HG03342 (cell line): ENCODE measurements at regions not wholly inside any gene's neighbourhood (a gene's known extent, or its start where the extent isn't known, plus 50 kb on each side); places are given as distances from the start of the nearest gene placed in this dataset.
"Not testable (repeated sequence)": the region's sequence is repeated elsewhere in the genome, so short reads cannot be mapped to it uniquely, and the experiment has no call there.

Experiments
- ATAC-seq: cut with Tn5 transposase; IDR thresholded peaks from one replicate; pipeline ENCODE4 v1.9.1; 2021; ENCODE audit warnings: mild to moderate bottlenecking, moderate library complexity; ENCODE audit not compliant: unreplicated experiment

- not testable (repeated sequence) for ATAC-seq
These were observed 106.0 kb upstream of the CADM1 start for GRCh38 chr11:115610234-115610633.

DNA sequence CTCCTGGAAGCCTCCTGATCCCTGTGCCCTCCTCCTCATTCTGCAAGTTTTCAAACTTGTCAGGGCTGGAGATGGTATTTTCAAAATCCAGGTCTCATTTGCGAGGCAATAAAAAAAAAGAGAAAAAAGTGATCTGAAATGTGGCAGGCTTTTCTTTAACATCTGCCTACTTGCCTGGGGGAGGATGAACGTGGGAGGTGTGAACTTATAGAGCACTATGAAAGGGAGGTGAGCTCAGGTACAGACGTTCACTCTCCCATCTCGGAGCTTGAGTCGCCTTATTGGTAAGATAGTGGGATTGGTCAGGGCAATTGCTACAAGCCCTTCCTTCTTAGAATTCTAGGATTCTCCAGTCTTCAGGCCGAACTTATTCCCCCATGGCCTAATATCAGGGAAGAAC is 104.8 kb upstream of the CADM1 start:
- no peak for ATAC-seq

- ATAC-seq, result no peak
These were observed 103.5 kb upstream of the CADM1 start for GRCh38 chr11:115607621-115608221.

DNA sequence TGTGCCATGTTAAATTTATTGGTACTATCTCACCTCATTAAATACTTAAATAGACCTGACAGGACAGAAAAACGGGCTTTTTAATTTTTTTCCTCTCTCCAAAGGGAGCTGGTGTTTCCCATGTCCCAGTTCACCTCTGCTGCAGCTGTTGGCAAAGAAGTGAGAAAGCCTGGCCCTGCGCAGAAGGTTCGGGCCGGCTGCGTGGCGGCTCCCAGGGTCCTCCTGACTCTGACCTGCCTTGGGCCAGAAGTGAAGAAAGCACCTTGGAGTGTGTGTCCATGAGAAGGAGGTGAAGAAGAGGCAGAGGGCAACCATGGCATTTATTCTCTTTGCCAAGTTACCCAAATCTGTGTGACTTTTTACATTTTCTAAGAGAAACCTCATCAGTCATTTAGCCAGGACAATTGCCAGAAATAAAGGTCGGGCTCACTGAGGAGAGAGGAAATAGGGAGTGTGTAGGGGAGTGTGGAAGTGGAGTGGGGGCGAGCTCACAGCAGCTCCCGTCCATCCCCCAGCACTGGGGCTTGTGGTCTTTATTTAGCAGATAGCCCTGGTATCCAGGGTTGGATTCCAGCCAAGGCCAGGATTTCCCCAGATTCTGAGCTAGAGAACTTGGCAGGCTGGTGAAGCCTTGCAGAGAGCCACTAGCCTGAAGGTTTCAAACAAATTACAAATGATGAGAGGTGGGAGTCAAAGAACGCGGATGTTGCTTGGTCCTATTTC is 102.4 kb upstream of the CADM1 start:
- no peak for ATAC-seq

GRCh38 chr11:115605871-115606497 is 101.8 kb upstream of the CADM1 start:
- ATAC-seq, result no peak

- ATAC-seq, result not testable (repeated sequence)
These were observed 101.2 kb upstream of the CADM1 start for GRCh38 chr11:115605397-115605796.

DNA sequence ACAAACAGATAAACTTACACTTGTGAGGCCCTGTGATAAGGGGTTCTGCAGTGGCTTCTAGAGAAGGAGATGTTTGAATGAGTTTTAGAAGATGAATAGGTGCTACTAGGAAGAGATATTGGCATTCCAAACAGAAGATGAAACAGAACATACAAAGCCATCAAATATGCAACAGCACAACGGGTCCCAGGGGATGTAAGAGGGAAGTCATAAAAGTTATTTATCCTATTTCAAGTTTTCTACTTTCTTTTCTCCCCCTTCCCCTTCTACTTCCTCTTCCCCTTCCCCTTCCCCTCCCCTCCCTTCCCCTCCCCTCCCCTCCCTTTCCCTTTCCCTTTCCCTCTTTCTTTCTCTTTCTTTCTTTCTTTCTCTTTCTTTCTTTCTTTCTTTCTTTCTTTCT is 94.9 kb upstream of the CADM1 start:
- no peak for ATAC-seq

GRCh38 chr11:115598257-115598901 is 94.2 kb upstream of the CADM1 start:
- no peak for ATAC-seq

DNA sequence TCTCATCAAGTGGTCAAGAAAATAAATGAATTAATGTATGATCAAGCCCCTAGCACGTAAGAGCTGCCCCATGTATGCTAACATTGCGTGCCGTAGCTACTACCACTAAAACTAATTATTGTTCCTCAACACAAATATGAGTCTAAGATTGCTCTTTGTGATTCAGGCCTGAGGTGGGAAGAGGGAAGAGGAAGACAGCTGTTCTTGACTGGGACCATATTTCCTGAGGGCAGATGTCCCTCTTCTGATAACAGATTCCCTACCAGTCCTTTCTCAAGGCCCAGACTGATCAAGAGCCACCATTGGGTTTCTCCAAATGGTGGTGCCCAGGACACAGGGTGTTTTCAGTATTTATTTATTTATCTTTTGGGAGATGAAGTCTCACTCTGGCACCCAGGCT is 87.2 kb upstream of the CADM1 start:
- ATAC-seq, result no peak

- no peak for ATAC-seq
These were observed 86.0 kb upstream of the CADM1 start for GRCh38 chr11:115590254-115590653.

DNA sequence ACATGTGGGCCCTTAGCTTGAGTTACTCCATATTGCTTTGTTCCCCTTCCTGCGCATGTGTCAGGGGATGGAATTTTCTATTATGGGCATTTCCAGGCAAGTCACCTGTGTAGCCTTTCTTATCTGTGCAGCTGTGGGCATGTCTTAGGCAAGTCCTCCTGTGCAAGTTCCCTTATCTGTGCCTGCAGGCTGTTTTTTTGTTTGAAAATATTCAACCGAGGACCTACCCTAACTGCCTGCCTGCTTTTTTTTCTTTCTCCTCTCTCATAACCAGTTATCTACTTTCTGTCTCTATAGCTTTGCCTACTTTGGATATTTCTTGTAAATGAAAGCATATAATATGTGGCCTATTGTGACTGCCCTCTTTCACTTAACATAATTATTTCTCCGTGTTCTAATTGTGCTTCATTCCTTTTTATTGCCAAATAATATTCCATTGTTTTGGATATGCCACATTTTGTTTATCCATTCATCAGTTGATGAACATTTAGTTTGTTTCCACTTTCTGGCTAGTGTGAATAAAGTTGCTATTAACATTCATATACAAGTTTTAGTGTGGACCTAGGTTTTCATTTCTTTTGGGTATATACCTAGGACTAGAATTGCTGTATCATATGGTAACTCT is 83.6 kb upstream of the CADM1 start:
- ATAC-seq, result no peak

DNA sequence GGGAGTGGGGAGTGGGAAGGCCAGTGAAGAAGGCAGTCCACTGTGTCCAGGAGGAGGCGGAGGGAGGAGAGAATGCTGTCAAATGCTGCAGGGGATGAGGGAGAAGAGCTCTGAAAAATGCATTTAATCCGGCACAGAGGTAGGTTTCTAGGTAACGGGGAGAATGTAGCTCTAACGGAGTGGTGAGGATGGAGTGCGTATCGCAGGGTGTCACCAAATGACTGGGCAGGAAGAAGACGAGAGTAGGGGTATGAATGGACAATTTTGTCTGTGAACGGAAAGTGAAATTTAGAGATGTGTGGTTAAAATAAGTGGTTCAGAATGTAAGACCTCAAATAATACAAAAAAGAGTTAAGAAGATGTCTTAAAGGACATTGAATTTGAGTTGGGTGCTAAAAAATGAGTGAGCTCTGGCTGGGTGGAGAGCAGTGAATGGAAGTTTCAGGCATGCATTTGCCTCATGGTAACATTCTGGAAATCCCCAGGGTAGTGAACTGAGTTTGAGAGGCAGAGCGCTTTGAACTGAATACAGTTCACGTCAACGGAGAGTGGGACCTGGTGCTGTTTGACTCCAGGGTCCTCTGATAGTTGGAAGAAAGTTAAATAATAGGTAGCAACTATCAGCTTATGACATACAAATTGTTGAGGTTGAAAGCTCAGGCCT is 81.3 kb upstream of the CADM1 start:
- no peak for ATAC-seq

- no peak for ATAC-seq
These were observed 77.8 kb upstream of the CADM1 start for GRCh38 chr11:115581871-115582639.

GRCh38 chr11:115580927-115581680 is 76.9 kb upstream of the CADM1 start:
- no peak for ATAC-seq

- no peak for ATAC-seq
These were observed 76.2 kb upstream of the CADM1 start for GRCh38 chr11:115580416-115580815.

DNA sequence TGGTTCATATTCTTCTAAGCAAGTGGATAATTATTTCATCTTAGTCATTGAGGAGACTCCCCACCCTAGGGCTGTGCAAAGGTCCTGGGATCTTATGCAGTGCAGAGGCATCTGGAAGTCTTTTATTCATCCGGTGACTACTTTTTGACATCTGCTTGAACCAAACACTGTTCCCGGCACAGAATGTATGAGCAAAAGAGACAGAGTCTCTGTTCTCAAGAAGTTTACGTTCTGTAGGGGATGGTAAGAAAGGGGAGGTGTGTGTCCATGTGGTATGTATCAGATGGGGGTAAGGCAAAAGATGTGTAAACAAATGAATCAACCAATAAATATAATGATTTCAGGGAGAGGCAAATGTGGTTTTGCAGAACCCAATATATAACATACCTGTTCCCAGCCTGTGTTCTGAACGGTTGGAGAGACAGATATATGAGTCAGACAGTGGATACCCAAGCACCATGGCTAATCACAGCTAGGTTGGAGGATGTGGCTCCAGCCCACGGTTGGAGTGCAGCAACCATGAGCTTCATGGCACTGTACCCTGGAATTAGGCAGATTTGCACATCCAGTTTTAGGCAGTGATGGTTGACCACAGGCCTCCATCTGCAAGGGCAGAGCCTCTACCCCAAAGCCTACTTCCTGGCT is 75.1 kb upstream of the CADM1 start:
- ATAC-seq, result no peak

DNA sequence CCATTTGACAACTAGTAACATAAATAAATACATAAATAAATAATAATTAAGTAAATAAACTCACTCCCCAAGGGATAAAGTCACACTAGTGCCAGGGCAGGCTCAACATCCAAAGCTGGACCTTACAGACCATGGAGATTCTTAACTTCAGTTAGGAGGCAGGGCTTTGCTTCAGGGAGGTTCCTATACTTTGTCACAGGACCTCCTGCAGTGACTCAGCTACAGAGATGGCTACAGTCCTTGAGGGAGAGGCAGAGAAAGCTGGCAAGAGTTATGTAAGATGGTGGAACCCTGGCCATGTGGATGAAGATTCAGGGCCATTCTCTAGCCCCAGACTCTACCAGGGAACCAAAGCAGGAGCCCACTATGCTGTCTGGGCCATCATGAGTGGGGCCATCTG is 74.1 kb upstream of the CADM1 start:
- ATAC-seq, result no peak

DNA sequence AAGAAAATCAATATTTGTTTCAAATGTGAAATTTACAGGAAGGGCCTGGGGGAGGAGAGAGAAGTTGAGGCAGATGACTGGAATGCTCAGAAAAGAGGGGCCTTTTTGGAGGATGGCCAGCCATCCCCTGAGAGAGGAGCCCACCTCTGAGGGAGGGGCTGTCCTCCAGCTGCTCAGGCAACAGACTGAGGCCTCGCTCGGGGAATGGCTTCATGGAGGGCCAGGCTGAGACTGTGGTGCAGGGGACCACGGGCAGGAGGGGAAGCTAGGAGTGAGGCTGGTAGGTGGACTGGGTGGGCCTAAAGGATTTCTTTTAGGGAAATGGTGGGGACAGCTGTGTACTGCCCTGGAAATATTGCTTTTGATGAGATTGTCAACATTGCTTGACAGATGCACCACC is 73.5 kb upstream of the CADM1 start:
- no peak for ATAC-seq
